MCF 10A (cell line): ENCODE measurements at regions not wholly inside any gene's neighbourhood (a gene's known extent, or its start where the extent isn't known, plus 50 kb on each side); places are given as distances from the start of the nearest gene placed in this dataset.
A peak's percentile ranks its signal among the peaks of the same experiment; 100 is the strongest.

Experiments used
- BruUV-seq: library from RNA; stranded (reverse); fragments of 400-500 nt; replicated peaks from 2 replicates; lab custom pipeline; 2021; lab: Mats Ljungman, UMichigan
- CTCF ChIA-PET: fragments of 300-600 bp; sonication (Branson Sonifier 250); formaldehyde crosslinking; extraction: SDS; loops from one replicate; lab custom pipeline; 2021; ENCODE audit warnings: antibody characterized with exemption, inconsistent platforms; lab: Yijun Ruan, JAX
- POLR2A ChIA-PET: fragments of 300-600, 350-650 bp; sonication (Branson Sonifier 250); formaldehyde crosslinking; extraction: SDS; loops from one replicate; lab custom pipeline; 2020; ENCODE audit warnings: antibody characterized with exemption, inconsistent platforms; lab: Yijun Ruan, JAX
- DNase-seq: peaks from one replicate; pipeline ENCODE4 v3.0.0-alpha.2; 2018; ENCODE audit not compliant: unreplicated experiment
- H3K27ac Mint-ChIP-seq: one replicate; pipeline ENCODE4 v1.8.0; 2022; ENCODE audit warnings: mild to moderate bottlenecking, low read depth, mixed read lengths; ENCODE audit not compliant: unreplicated experiment
- H3K27me3 Mint-ChIP-seq: one replicate; pipeline ENCODE4 v1.8.0; 2022; ENCODE audit warnings: mixed read lengths; ENCODE audit not compliant: insufficient read depth, unreplicated experiment
- H3K36me3 Mint-ChIP-seq: one replicate; pipeline ENCODE4 v1.8.0; 2022; ENCODE audit warnings: mild to moderate bottlenecking, moderate library complexity, mixed read lengths; ENCODE audit not compliant: insufficient read depth, unreplicated experiment
- H3K4me1 Mint-ChIP-seq: one replicate; pipeline ENCODE4 v1.8.0; 2022; ENCODE audit warnings: mixed read lengths; ENCODE audit not compliant: insufficient read depth, unreplicated experiment
- H3K4me3 Mint-ChIP-seq: one replicate; pipeline ENCODE4 v1.8.0; 2022; ENCODE audit warnings: mild to moderate bottlenecking, moderate library complexity, mixed read lengths; ENCODE audit not compliant: unreplicated experiment
- H3K9me3 Mint-ChIP-seq: one replicate; pipeline ENCODE4 v1.8.0; 2022; ENCODE audit warnings: mixed read lengths; ENCODE audit not compliant: unreplicated experiment
- intact Hi-C: fragments of 100-400 bp; cut with micrococcal nuclease; formaldehyde crosslinking; loops from 2 replicates; pipeline ENCODE4 v1.14.1; 2022
- TF ChIP-seq, protein P1 (sequence below): fragments of 200-600 bp; IDR thresholded peaks from one replicate; pipeline ENCODE4 v1.8.0; 2022; ENCODE audit warnings: antibody characterized with exemption, mild to moderate bottlenecking; ENCODE audit not compliant: unreplicated experiment

GRCh38 chr6:4446982-4447381 is 311.6 kb upstream of the ECI2 start:
- H3K4me1 Mint-ChIP-seq = peaks cover 2% of the 10 kb centered on the region
- TF ChIP-seq, protein P1, sequence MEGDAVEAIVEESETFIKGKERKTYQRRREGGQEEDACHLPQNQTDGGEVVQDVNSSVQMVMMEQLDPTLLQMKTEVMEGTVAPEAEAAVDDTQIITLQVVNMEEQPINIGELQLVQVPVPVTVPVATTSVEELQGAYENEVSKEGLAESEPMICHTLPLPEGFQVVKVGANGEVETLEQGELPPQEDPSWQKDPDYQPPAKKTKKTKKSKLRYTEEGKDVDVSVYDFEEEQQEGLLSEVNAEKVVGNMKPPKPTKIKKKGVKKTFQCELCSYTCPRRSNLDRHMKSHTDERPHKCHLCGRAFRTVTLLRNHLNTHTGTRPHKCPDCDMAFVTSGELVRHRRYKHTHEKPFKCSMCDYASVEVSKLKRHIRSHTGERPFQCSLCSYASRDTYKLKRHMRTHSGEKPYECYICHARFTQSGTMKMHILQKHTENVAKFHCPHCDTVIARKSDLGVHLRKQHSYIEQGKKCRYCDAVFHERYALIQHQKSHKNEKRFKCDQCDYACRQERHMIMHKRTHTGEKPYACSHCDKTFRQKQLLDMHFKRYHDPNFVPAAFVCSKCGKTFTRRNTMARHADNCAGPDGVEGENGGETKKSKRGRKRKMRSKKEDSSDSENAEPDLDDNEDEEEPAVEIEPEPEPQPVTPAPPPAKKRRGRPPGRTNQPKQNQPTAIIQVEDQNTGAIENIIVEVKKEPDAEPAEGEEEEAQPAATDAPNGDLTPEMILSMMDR = no peak
- intact Hi-C loops = no loop called here
- H3K4me3 Mint-ChIP-seq = no peak overlapping the region
- peaks cover 3% of the 10 kb centered on the region for H3K9me3 Mint-ChIP-seq
- BruUV-seq = no TSS peak
- no peak overlapping the region for H3K27ac Mint-ChIP-seq
- peak; percentile 43 for DNase-seq
- ChIA-PET POLR2A (no interaction called here), CTCF (no interaction called here)
- H3K36me3 Mint-ChIP-seq = no peaks in the 10 kb centered on the region
- no peaks in the 10 kb centered on the region for H3K27me3 Mint-ChIP-seq

- BruUV-seq = no TSS peak
These were observed 306.6 kb upstream of the ECI2 start for GRCh38 chr6:4441981-4442434.

GRCh38 chr6:4439159-4439558 is 303.8 kb upstream of the ECI2 start:
- POLR2A ChIA-PET = no interaction called here
- TF ChIP-seq, protein P1 = no peak
- H3K36me3 Mint-ChIP-seq = no peaks in the 10 kb centered on the region
- no peak overlapping the region for H3K4me3 Mint-ChIP-seq
- H3K4me1 Mint-ChIP-seq = peaks cover 5% of the 10 kb centered on the region
- no peaks in the 10 kb centered on the region for H3K27me3 Mint-ChIP-seq
- no TSS peak for BruUV-seq
- no peak for DNase-seq
- H3K27ac Mint-ChIP-seq = no peak overlapping the region
- no peaks in the 10 kb centered on the region for H3K9me3 Mint-ChIP-seq
- CTCF ChIA-PET = no interaction called here
- intact Hi-C loops = no loop called here

More at GRCh38 chr6:4441981-4442434, 306.6 kb upstream of the ECI2 start:
- Mint-ChIP-seq H3K27me3 (no peaks in the 10 kb centered on the region), H3K27ac (no peak overlapping the region), H3K36me3 (no peaks in the 10 kb centered on the region), H3K4me1 (peaks cover 5% of the 10 kb centered on the region), H3K4me3 (no peak overlapping the region), H3K9me3 (no peaks in the 10 kb centered on the region)
- intact Hi-C loops = no loop called here
- POLR2A ChIA-PET = interaction anchor here (0.6 kb wide), 1 partner anchor 312 kb away, joined by 3 read pairs; no protein-coding TSS in a partner anchor
- TF ChIP-seq, protein P1 = no peak
- CTCF ChIA-PET = no interaction called here
- DNase-seq = peak; percentile 34

DNA sequence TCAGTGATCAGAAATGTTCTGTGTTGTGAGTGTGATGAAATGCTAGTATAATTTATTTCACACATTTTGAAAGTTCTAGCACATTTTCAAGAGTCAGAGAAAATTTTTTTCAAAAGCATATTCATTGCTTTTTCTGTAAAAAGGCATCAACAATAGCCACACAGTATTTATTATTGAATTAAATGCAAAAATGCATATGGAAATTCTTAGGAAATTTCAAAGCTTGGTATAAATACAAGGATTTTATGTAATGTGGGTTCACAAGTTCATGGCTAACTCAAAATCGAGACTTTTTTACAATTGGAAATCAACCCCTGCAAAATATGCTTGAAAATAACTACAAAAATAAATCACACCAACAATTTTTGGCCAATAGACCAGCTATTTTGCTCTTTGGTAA is 302.0 kb upstream of the ECI2 start:
- no peak for DNase-seq
- no peak overlapping the region for H3K4me3 Mint-ChIP-seq
- BruUV-seq = no TSS peak
- no peaks in the 10 kb centered on the region for H3K9me3 Mint-ChIP-seq
- no peak overlapping the region for H3K27ac Mint-ChIP-seq
- ChIA-PET POLR2A (interaction anchor here (0.6 to 1.0 kb wide), 2 partner anchors 11 to 15 kb away, joined by 3 read pairs; no protein-coding TSS in a partner anchor), CTCF (no interaction called here)
- H3K27me3 Mint-ChIP-seq = no peaks in the 10 kb centered on the region
- intact Hi-C loops = no loop called here
- peaks cover 5% of the 10 kb centered on the region for H3K4me1 Mint-ChIP-seq
- no peaks in the 10 kb centered on the region for H3K36me3 Mint-ChIP-seq
- TF ChIP-seq, protein P1 = no peak
